ENCODE measurements at regions not wholly inside any gene's neighbourhood (a gene's known extent, or its start where the extent isn't known, plus 50 kb on each side); places are given as distances from the start of the nearest gene placed in this dataset.

GRCh38 chr5:6979061-6979460, 265.8 kb downstream of the TENT4A start:
- no peaks in the 10 kb centered on the region for H3K36me3 ChIP-seq (ENCODE audit: insufficient read depth, low read length)
- no peak overlapping the region for H3K4me2 ChIP-seq (ENCODE audit: insufficient read depth, low read length)
- no peak for TF ChIP-seq CTCF (IDR thresholded peaks at IDR 0.05; ENCODE audit: extremely low read depth, low read depth, low read length)
- no peaks in the 10 kb centered on the region for H3K79me2 ChIP-seq (ENCODE audit: insufficient read depth, low read length)
- DNase-seq (ENCODE audit: insufficient read length, low spot score, missing footprints), result no peak
- H3K4me3 ChIP-seq (ENCODE audit: insufficient read depth, low read length), result no peak overlapping the region
- no peaks in the 10 kb centered on the region for H3K4me1 ChIP-seq (ENCODE audit: insufficient read depth, low read length)
- H3K9me3 ChIP-seq (ENCODE audit: low read depth, low read length), result peaks cover 2% of the 10 kb centered on the region
- no peaks in the 10 kb centered on the region for H4K20me1 ChIP-seq (ENCODE audit: insufficient read depth, low read length)
- H2AFZ ChIP-seq (ENCODE audit: low read length), result no peak overlapping the region
- H3K27ac ChIP-seq (ENCODE audit: low read depth, low read length), result no peak overlapping the region
- no peaks in the 10 kb centered on the region for H3K27me3 ChIP-seq (ENCODE audit: insufficient read depth, low read length)

- Histone ChIP-seq H2AFZ (ENCODE audit: low read length) (no peak overlapping the region), H3K4me3 (ENCODE audit: insufficient read depth, low read length) (no peak overlapping the region), H3K27ac (ENCODE audit: low read depth, low read length) (no peak overlapping the region), H3K4me1 (ENCODE audit: insufficient read depth, low read length) (no peaks in the 10 kb centered on the region), H3K4me2 (ENCODE audit: insufficient read depth, low read length) (no peak overlapping the region), H3K36me3 (ENCODE audit: insufficient read depth, low read length) (no peaks in the 10 kb centered on the region), H3K79me2 (ENCODE audit: insufficient read depth, low read length) (no peaks in the 10 kb centered on the region), H3K27me3 (ENCODE audit: insufficient read depth, low read length) (no peaks in the 10 kb centered on the region), H3K9me3 (ENCODE audit: low read depth, low read length) (no peaks in the 10 kb centered on the region), H4K20me1 (ENCODE audit: insufficient read depth, low read length) (no peaks in the 10 kb centered on the region)
- no peak for DNase-seq (ENCODE audit: insufficient read length, low spot score, missing footprints)
- no peak for TF ChIP-seq CTCF (IDR thresholded peaks at IDR 0.05; ENCODE audit: extremely low read depth, low read depth, low read length)
Measured at GRCh38 chr5:6989230-6989629, 276.0 kb downstream of the TENT4A start.

- no peak for TF ChIP-seq CTCF (IDR thresholded peaks at IDR 0.05; ENCODE audit: extremely low read depth, low read depth, low read length)
- Histone ChIP-seq H3K4me3 (ENCODE audit: insufficient read depth, low read length) (no peak overlapping the region), H3K27ac (ENCODE audit: low read depth, low read length) (no peak overlapping the region), H4K20me1 (ENCODE audit: insufficient read depth, low read length) (no peaks in the 10 kb centered on the region), H3K36me3 (ENCODE audit: insufficient read depth, low read length) (no peaks in the 10 kb centered on the region), H3K4me1 (ENCODE audit: insufficient read depth, low read length) (no peaks in the 10 kb centered on the region), H3K27me3 (ENCODE audit: insufficient read depth, low read length) (no peaks in the 10 kb centered on the region), H3K4me2 (ENCODE audit: insufficient read depth, low read length) (no peak overlapping the region), H3K9me3 (ENCODE audit: low read depth, low read length) (no peaks in the 10 kb centered on the region), H3K79me2 (ENCODE audit: insufficient read depth, low read length) (no peaks in the 10 kb centered on the region), H2AFZ (ENCODE audit: low read length) (no peak overlapping the region)
- no peak for DNase-seq (ENCODE audit: insufficient read length, low spot score, missing footprints)
Measured at GRCh38 chr5:6994097-6994496, 280.9 kb downstream of the TENT4A start.

- Histone ChIP-seq H2AFZ (ENCODE audit: low read length) (no peak overlapping the region), H3K4me3 (ENCODE audit: insufficient read depth, low read length) (no peak overlapping the region), H3K79me2 (ENCODE audit: insufficient read depth, low read length) (no peaks in the 10 kb centered on the region), H3K9me3 (ENCODE audit: low read depth, low read length) (no peaks in the 10 kb centered on the region), H3K27ac (ENCODE audit: low read depth, low read length) (no peak overlapping the region), H3K4me1 (ENCODE audit: insufficient read depth, low read length) (no peaks in the 10 kb centered on the region), H3K36me3 (ENCODE audit: insufficient read depth, low read length) (no peaks in the 10 kb centered on the region), H3K4me2 (ENCODE audit: insufficient read depth, low read length) (no peak overlapping the region), H3K27me3 (ENCODE audit: insufficient read depth, low read length) (no peaks in the 10 kb centered on the region), H4K20me1 (ENCODE audit: insufficient read depth, low read length) (no peaks in the 10 kb centered on the region)
- TF ChIP-seq CTCF (IDR thresholded peaks at IDR 0.05; ENCODE audit: extremely low read depth, low read depth, low read length), result no peak
- DNase-seq (ENCODE audit: insufficient read length, low spot score, missing footprints), result no peak
Measured at GRCh38 chr5:6995115-6995514, 281.9 kb downstream of the TENT4A start.
